SK-N-SH (cell line): ENCODE measurements at regions not wholly inside any gene's neighbourhood (a gene's known extent, or its start where the extent isn't known, plus 50 kb on each side); places are given as distances from the start of the nearest gene placed in this dataset.

ENCODE experiments used
- CTCF ChIA-PET: fragments of 300-600, 350-600 bp; formaldehyde crosslinking; extraction: SDS; loops from one replicate; lab custom pipeline; 2021; lab: Yijun Ruan, JAX
- POLR2A ChIA-PET: fragments of 350-600 bp; sonication (Branson Sonifier 250); formaldehyde crosslinking; extraction: SDS; loops from one replicate; lab custom pipeline; 2020; ENCODE audit warnings: antibody characterized with exemption, inconsistent platforms; lab: Yijun Ruan, JAX
- DNase-seq: peaks from one replicate; pipeline ENCODE4 v3.0.0; 2012
- H2AFZ ChIP-seq: fragments of 200-600 bp; sonication (generic); 2 replicates; pipeline ENCODE4 v1.8.1; 2016; ENCODE audit warnings: antibody characterized with exemption, mild to moderate bottlenecking, low read depth
- H3F3A ChIP-seq: fragments of 200-600 bp; sonication (generic); replicated peaks from 2 replicates; pipeline ENCODE3; 2016; ENCODE audit warnings: antibody characterized with exemption, mild to moderate bottlenecking; ENCODE audit not compliant: insufficient read depth
- H3K27ac ChIP-seq, 2 experiments: fragments of 200-500 bp in 1 of 2; fragments of 200-600 bp in 1 of 2; sonication (Bioruptor generic) in 1 of 2; sonication (generic), shearing (Covaris generic) in 1 of 2; 2 replicates each; pipeline versions ENCODE4 v1.5.1 to v1.6.1; 2014 to 2016; ENCODE audit warnings: low read depth in 2 of 2, inconsistent platforms in 1 of 2, low read length in 1 of 2, mild to moderate bottlenecking in 1 of 2, mixed read lengths in 1 of 2
- H3K27me3 ChIP-seq: fragments of 200-600 bp; sonication (generic), shearing (Covaris generic); 2 replicates; pipeline ENCODE4 v1.6.1; 2016; ENCODE audit warnings: mixed run types; ENCODE audit not compliant: insufficient read depth
- H3K36me3 ChIP-seq, 2 experiments: fragments of 200-500 bp in 1 of 2; fragments of 200-600 bp in 1 of 2; sonication (Bioruptor generic) in 1 of 2; sonication (generic) in 1 of 2; replicated peaks in 1 of 2; 2 replicates each; pipeline versions ENCODE3 to v1.5.1; 2014 to 2016; ENCODE audit warnings: low read length in 1 of 2, mild to moderate bottlenecking in 1 of 2; ENCODE audit not compliant: insufficient read depth in 2 of 2, control insufficient read depth in 1 of 2
- H3K4me1 ChIP-seq, 2 experiments: fragments of 200-500 bp in 1 of 2; fragments of 200-600 bp in 1 of 2; sonication (Bioruptor generic) in 1 of 2; sonication (generic), shearing (Covaris generic) in 1 of 2; 2 replicates each; pipeline versions ENCODE4 v1.5.1 to v1.6.1; 2014 to 2016; ENCODE audit warnings: low read depth in 1 of 2, low read length in 1 of 2, mixed run types in 1 of 2; ENCODE audit not compliant: insufficient read depth in 2 of 2, control insufficient read depth in 1 of 2
- H3K4me2 ChIP-seq: fragments of 200-600 bp; sonication (generic), shearing (Covaris generic); 2 replicates; pipeline ENCODE4 v1.6.1; 2017; ENCODE audit warnings: mixed run types
- H3K4me3 ChIP-seq, 2 experiments: fragments of 200-500 bp in 1 of 2; fragments of 200-600 bp in 1 of 2; sonication (Bioruptor generic) in 1 of 2; sonication (generic), shearing (Covaris generic) in 1 of 2; 2 replicates each; pipeline versions ENCODE4 v1.5.1 to v1.8.1; 2014 to 2016; ENCODE audit warnings: low read depth in 2 of 2, inconsistent platforms in 1 of 2, low read length in 1 of 2, mild to moderate bottlenecking in 1 of 2, mixed read lengths in 1 of 2, moderate library complexity in 1 of 2
- H3K79me2 ChIP-seq: fragments of 200-600 bp; sonication (generic); 2 replicates; pipeline ENCODE4 v1.8.1; 2017; ENCODE audit warnings: mild to moderate bottlenecking; ENCODE audit not compliant: insufficient read depth
- H3K9ac ChIP-seq: fragments of 200-600 bp; sonication (generic); 2 replicates; pipeline ENCODE4 v1.6.1; 2017; ENCODE audit warnings: mixed run types
- H3K9me2 ChIP-seq: fragments of 200-600 bp; sonication (generic); 2 replicates; pipeline ENCODE4 v1.6.1; 2017; ENCODE audit warnings: mixed run types
- H3K9me3 ChIP-seq: fragments of 200-600 bp; sonication (generic); 2 replicates; pipeline ENCODE4 v1.6.1; 2017; ENCODE audit warnings: mixed run types, mild to moderate bottlenecking, moderate library complexity
- H4K20me1 ChIP-seq: fragments of 200-600 bp; sonication (generic); 2 replicates; pipeline ENCODE4 v1.6.1; 2017; ENCODE audit warnings: mild to moderate bottlenecking, mixed run types; ENCODE audit not compliant: insufficient read depth
- CHD2 ChIP-seq: fragments of 150-350 bp; IDR thresholded peaks from 2 replicates; pipeline ENCODE4 v1.6.1; 2018; ENCODE audit warnings: low read length; ENCODE audit not compliant: partially characterized antibody
- EP300 ChIP-seq, 2 experiments: IDR thresholded peaks; 2 replicates each; pipeline versions ENCODE4 v1.4.0 to v1.6.1; 2012; ENCODE audit warnings: borderline replicate concordance in 1 of 2, low read depth in 1 of 2, low read length in 1 of 2
- EZH2phosphoT487 ChIP-seq: fragments of 200-600 bp; sonication (generic); IDR thresholded peaks from 2 replicates; pipeline ENCODE4 v1.6.1; 2017; ENCODE audit warnings: low read depth, mixed run types, mild to moderate bottlenecking, antibody characterized with exemption, moderate library complexity, borderline replicate concordance
- JUND ChIP-seq: IDR thresholded peaks from 2 replicates; pipeline ENCODE4 v1.4.0; 2012
- MEF2A ChIP-seq: IDR thresholded peaks from 2 replicates; pipeline ENCODE4 v1.4.0; 2012; ENCODE audit warnings: low read depth, borderline replicate concordance
- MXI1 ChIP-seq: IDR thresholded peaks from 2 replicates; pipeline ENCODE4 v1.6.1; 2012; ENCODE audit warnings: mild to moderate bottlenecking, low read depth, low read length, improper control_type of control experiment
- NFIC ChIP-seq: IDR thresholded peaks from 2 replicates; pipeline ENCODE4 v1.4.0; 2012; ENCODE audit warnings: borderline replicate concordance
- NRF1 ChIP-seq: IDR thresholded peaks from 2 replicates; pipeline ENCODE4 v1.6.1; 2012; ENCODE audit warnings: low read depth, mild to moderate bottlenecking, low read length
- PBX3 ChIP-seq: IDR thresholded peaks from 2 replicates; pipeline ENCODE4; 2012
- POLR2AphosphoS5 ChIP-seq: IDR thresholded peaks from 2 replicates; pipeline ENCODE4 v1.6.1; 2012; ENCODE audit warnings: low read depth, low read length
- RCOR1 ChIP-seq: fragments of 150-350 bp; IDR thresholded peaks from 2 replicates; pipeline ENCODE4 v1.6.1; 2017; ENCODE audit warnings: antibody characterized with exemption, low read length
- REST ChIP-seq: IDR thresholded peaks from 2 replicates; pipeline ENCODE4 v1.6.1; 2012; ENCODE audit warnings: mild to moderate bottlenecking, low read depth, low read length, moderate library complexity
- SMC3 ChIP-seq: IDR thresholded peaks from 2 replicates; pipeline ENCODE4 v1.6.1; 2012; ENCODE audit warnings: low read depth, low read length, improper control_type of control experiment
- TAF1 ChIP-seq: IDR thresholded peaks from 2 replicates; pipeline ENCODE4 v1.6.1; 2012; ENCODE audit warnings: low read depth, mild to moderate bottlenecking, low read length, moderate library complexity, borderline replicate concordance
- TCF12 ChIP-seq: IDR thresholded peaks from 2 replicates; pipeline ENCODE4 v1.4.0; 2012
- TEAD4 ChIP-seq: IDR thresholded peaks from 2 replicates; pipeline ENCODE4 v1.4.0; 2012; ENCODE audit warnings: mild to moderate bottlenecking, borderline replicate concordance; ENCODE audit not compliant: insufficient read depth
- YY1 ChIP-seq: IDR thresholded peaks from 2 replicates; pipeline ENCODE4 v1.4.0; 2012; ENCODE audit warnings: low read depth, mild to moderate bottlenecking
- ZBTB33 ChIP-seq: IDR thresholded peaks from 2 replicates; pipeline ENCODE4 v1.4.0; 2012; ENCODE audit warnings: low read depth, borderline replicate concordance
- WGBS: methylation state at CpG from one replicate; pipeline ENCODE4 v1.1.6; 2017; ENCODE audit warnings: low lambda C conversion rate; 5-methylcytosine and 5-hydroxymethylcytosine counted together

GRCh38 chr10:88185830-88186229 is 322.4 kb downstream of the PTEN start:
- H3K4me1 ChIP-seq: no peaks in the 10 kb centered on the region; a peak in 1 of 4 replicates
- H3K27me3 ChIP-seq: no peaks in the 10 kb centered on the region
- WGBS: 92% methylated on average over 2 of the region's 2 CpGs
- H3K4me2 ChIP-seq: no peak overlapping the region
- H3K9me2 ChIP-seq: no peaks in the 10 kb centered on the region
- H4K20me1 ChIP-seq: no peaks in the 10 kb centered on the region
- POLR2A ChIA-PET: no interaction called here
- DNase-seq: no peak
- H3K79me2 ChIP-seq: no peaks in the 10 kb centered on the region
- H3K4me3 ChIP-seq: no peak overlapping the region
- no peak overlapping the region for H3K27ac ChIP-seq
- CTCF ChIA-PET: no interaction called here
- H3K36me3 ChIP-seq: no peaks in the 10 kb centered on the region
- no peak for TF ChIP-seq TEAD4
- no peak for TF ChIP-seq YY1
- TF ChIP-seq SMC3: no peak
- no peak for TF ChIP-seq ZBTB33
- TF ChIP-seq REST: no peak
- no peak for TF ChIP-seq RCOR1
- no peak for TF ChIP-seq POLR2AphosphoS5
- no peak for TF ChIP-seq CHD2
- TF ChIP-seq NFIC: no peak
- TF ChIP-seq PBX3: no peak
- TF ChIP-seq JUND: no peak
- TF ChIP-seq MEF2A: no peak
- TF ChIP-seq EP300 (IDR thresholded peaks at IDR 0.05; ENCODE audit: borderline replicate concordance in 1 of 2, low read depth in 1 of 2, low read length in 1 of 2): no peak
- TF ChIP-seq EZH2phosphoT487: no peak
- TF ChIP-seq NRF1: no peak
- TF ChIP-seq TAF1: no peak
- TF ChIP-seq MXI1: no peak
- TF ChIP-seq TCF12: no peak
- no peaks in the 10 kb centered on the region for H3K9me3 ChIP-seq
- H3F3A ChIP-seq: no peaks in the 10 kb centered on the region
- no peak overlapping the region for H2AFZ ChIP-seq
- no peak overlapping the region for H3K9ac ChIP-seq
